Kidney epithelial cell (primary cell): ENCODE measurements at regions not wholly inside any gene's neighbourhood (a gene's known extent, or its start where the extent isn't known, plus 50 kb on each side); places are given as distances from the start of the nearest gene placed in this dataset.

Source experiments
- DNase-seq: peaks from one replicate; pipeline ENCODE4 v3.0.0-alpha.2; 2010; ENCODE audit warnings: low read depth
- H3K27me3 ChIP-seq: 2 replicates; pipeline ENCODE4 v1.6.0; 2011; ENCODE audit warnings: low read length; ENCODE audit not compliant: control insufficient read depth, insufficient read depth
- H3K36me3 ChIP-seq: 2 replicates; pipeline ENCODE4 v1.5.1; 2011; ENCODE audit warnings: low read length; ENCODE audit not compliant: control insufficient read depth, insufficient read depth
- H3K4me3 ChIP-seq: 2 replicates; pipeline ENCODE4 v1.5.1; 2011; ENCODE audit warnings: low read depth, mild to moderate bottlenecking, control low read depth, low read length
- CTCF ChIP-seq: IDR thresholded peaks from 2 replicates; pipeline ENCODE4 v1.5.1; 2011; ENCODE audit warnings: mild to moderate bottlenecking, moderate library complexity, low read length, control low read depth, inconsistent platforms; ENCODE audit not compliant: insufficient read depth, poor library complexity, severe bottlenecking

- no peaks in the 10 kb centered on the region for H3K36me3 ChIP-seq
- DNase-seq = no peak
- no peak overlapping the region for H3K4me3 ChIP-seq
- no peaks in the 10 kb centered on the region for H3K27me3 ChIP-seq
- no peak for TF ChIP-seq CTCF
These were observed 364.3 kb upstream of the PTCHD4 start for GRCh38 chr6:48475275-48475674.

GRCh38 chr6:48474830-48475229 lies 363.8 kb upstream of the PTCHD4 start:
- Histone ChIP-seq H3K4me3 (no peak overlapping the region), H3K27me3 (no peaks in the 10 kb centered on the region), H3K36me3 (no peaks in the 10 kb centered on the region)
- DNase-seq = no peak
- TF ChIP-seq CTCF = no peak

- DNase-seq = no peak
- Histone ChIP-seq H3K36me3 (no peaks in the 10 kb centered on the region), H3K27me3 (no peaks in the 10 kb centered on the region), H3K4me3 (no peak overlapping the region)
- no peak for TF ChIP-seq CTCF
These were observed 363.1 kb upstream of the PTCHD4 start for GRCh38 chr6:48474136-48474535.

GRCh38 chr6:48472535-48472934 lies 361.5 kb upstream of the PTCHD4 start:
- DNase-seq = no peak
- TF ChIP-seq CTCF = no peak
- no peak overlapping the region for H3K4me3 ChIP-seq
- H3K27me3 ChIP-seq = no peaks in the 10 kb centered on the region
- no peaks in the 10 kb centered on the region for H3K36me3 ChIP-seq

GRCh38 chr6:48472091-48472490 lies 361.1 kb upstream of the PTCHD4 start:
- no peaks in the 10 kb centered on the region for H3K27me3 ChIP-seq
- DNase-seq = no peak
- no peak for TF ChIP-seq CTCF

GRCh38 chr6:48471326-48471725 lies 360.3 kb upstream of the PTCHD4 start:
- TF ChIP-seq CTCF = no peak
- H3K27me3 ChIP-seq = no peaks in the 10 kb centered on the region
- no peaks in the 10 kb centered on the region for H3K36me3 ChIP-seq
- no peak overlapping the region for H3K4me3 ChIP-seq
- no peak for DNase-seq

More at GRCh38 chr6:48472091-48472490, 361.1 kb upstream of the PTCHD4 start:
- no peaks in the 10 kb centered on the region for H3K36me3 ChIP-seq
- no peak overlapping the region for H3K4me3 ChIP-seq
